Nephron (organoid): ENCODE measurements at regions not wholly inside any gene's neighbourhood (a gene's known extent, or its start where the extent isn't known, plus 50 kb on each side); places are given as distances from the start of the nearest gene placed in this dataset.

Experiments used
- H3K27ac Mint-ChIP-seq, 3 experiments: 2 replicates each; pipeline ENCODE4 v1.8.0; 2020; ENCODE audit warnings: mixed read lengths in 3 of 3, mild to moderate bottlenecking in 2 of 3, moderate library complexity in 1 of 3
- H3K27me3 Mint-ChIP-seq: 2 replicates; pipeline ENCODE4 v1.8.0; 2021; ENCODE audit warnings: low read depth, mild to moderate bottlenecking, moderate library complexity, mixed read lengths
- H3K36me3 Mint-ChIP-seq: 2 replicates; pipeline ENCODE4 v1.8.0; 2020; ENCODE audit warnings: low read depth, mixed read lengths
- H3K4me1 Mint-ChIP-seq: 2 replicates; pipeline ENCODE4 v1.8.0; 2020; ENCODE audit warnings: mixed read lengths
- H3K4me3 Mint-ChIP-seq, 3 experiments: 2 replicates each; pipeline ENCODE4 v1.8.0; 2020; ENCODE audit warnings: mild to moderate bottlenecking in 3 of 3, mixed read lengths in 3 of 3, moderate library complexity in 2 of 3
- H3K9me3 Mint-ChIP-seq: 2 replicates; pipeline ENCODE4 v1.8.0; 2020; ENCODE audit warnings: mixed read lengths
- CTCF ChIP-seq, 3 experiments: fragments of 200-600 bp; sonication (generic); IDR thresholded peaks; one replicate each; pipeline ENCODE4 v1.5.0; 2021; ENCODE audit warnings: antibody characterized with exemption in 3 of 3; ENCODE audit not compliant: unreplicated experiment in 3 of 3

- no peaks in the 10 kb centered on the region for H3K4me1 Mint-ChIP-seq
- no peaks in the 10 kb centered on the region for H3K36me3 Mint-ChIP-seq
- no peak for TF ChIP-seq CTCF (IDR thresholded peaks at IDR 0.05; ENCODE audit: unreplicated experiment in 3 of 3)
- H3K27ac Mint-ChIP-seq = no peak overlapping the region
- no peak overlapping the region for H3K4me3 Mint-ChIP-seq
- no peaks in the 10 kb centered on the region for H3K9me3 Mint-ChIP-seq
- H3K27me3 Mint-ChIP-seq = no peaks in the 10 kb centered on the region
These were observed 246.9 kb upstream of the DACH1 start for GRCh38 chr13:72113931-72114330.

- no peak overlapping the region for H3K27ac Mint-ChIP-seq
- no peaks in the 10 kb centered on the region for H3K27me3 Mint-ChIP-seq
- TF ChIP-seq CTCF (IDR thresholded peaks at IDR 0.05; ENCODE audit: unreplicated experiment in 3 of 3) = no peak
- H3K36me3 Mint-ChIP-seq = no peaks in the 10 kb centered on the region
- H3K4me3 Mint-ChIP-seq = no peak overlapping the region
- no peaks in the 10 kb centered on the region for H3K4me1 Mint-ChIP-seq
- H3K9me3 Mint-ChIP-seq = no peaks in the 10 kb centered on the region
These were observed 246.1 kb upstream of the DACH1 start for GRCh38 chr13:72113076-72113475.

GRCh38 chr13:72112216-72112615 lies 245.2 kb upstream of the DACH1 start:
- no peak for TF ChIP-seq CTCF (IDR thresholded peaks at IDR 0.05; ENCODE audit: unreplicated experiment in 3 of 3)
- Mint-ChIP-seq H3K27me3 (no peaks in the 10 kb centered on the region), H3K4me3 (no peak overlapping the region), H3K9me3 (peaks cover 3% of the 10 kb centered on the region), H3K4me1 (no peaks in the 10 kb centered on the region), H3K36me3 (no peaks in the 10 kb centered on the region), H3K27ac (no peak overlapping the region)

GRCh38 chr13:72109863-72110262 lies 242.9 kb upstream of the DACH1 start:
- Mint-ChIP-seq H3K4me1 (no peaks in the 10 kb centered on the region), H3K27ac (no peak overlapping the region), H3K27me3 (no peaks in the 10 kb centered on the region), H3K36me3 (no peaks in the 10 kb centered on the region), H3K9me3 (peaks cover 6% of the 10 kb centered on the region), H3K4me3 (no peak overlapping the region)
- no peak for TF ChIP-seq CTCF (IDR thresholded peaks at IDR 0.05; ENCODE audit: unreplicated experiment in 3 of 3)

- H3K27me3 Mint-ChIP-seq = no peaks in the 10 kb centered on the region
These were observed 237.7 kb upstream of the DACH1 start for GRCh38 chr13:72104656-72105180.

More at GRCh38 chr13:72104656-72105180, 237.7 kb upstream of the DACH1 start:
- H3K4me1 Mint-ChIP-seq = no peaks in the 10 kb centered on the region
- H3K27ac Mint-ChIP-seq = no peak overlapping the region
- H3K4me3 Mint-ChIP-seq = no peak overlapping the region
- peaks cover 6% of the 10 kb centered on the region for H3K9me3 Mint-ChIP-seq
- TF ChIP-seq CTCF (IDR thresholded peaks at IDR 0.05; ENCODE audit: unreplicated experiment in 3 of 3) = no peak
- no peaks in the 10 kb centered on the region for H3K36me3 Mint-ChIP-seq
